Head of caudate nucleus (tissue), 42 donors: ENCODE measurements at regions not wholly inside any gene's neighbourhood (a gene's known extent, or its start where the extent isn't known, plus 50 kb on each side); places are given as distances from the start of the nearest gene placed in this dataset.
"Not testable (repeated sequence)": the region's sequence is repeated elsewhere in the genome, so short reads cannot be mapped to it uniquely, and the experiment has no call there.

Experiments used
- DNase-seq, 42 donors: peaks; one replicate each; pipeline versions ENCODE4 v3.0.0 to v3.0.0-alpha.2; 2020 to 2021; ENCODE audit warnings: mixed read lengths in 7 of 42
- intact Hi-C: fragments of 100-400 bp; cut with DNase I; formaldehyde crosslinking; loops from one replicate; pipeline ENCODE4 v1.15.0; 2022

DNA sequence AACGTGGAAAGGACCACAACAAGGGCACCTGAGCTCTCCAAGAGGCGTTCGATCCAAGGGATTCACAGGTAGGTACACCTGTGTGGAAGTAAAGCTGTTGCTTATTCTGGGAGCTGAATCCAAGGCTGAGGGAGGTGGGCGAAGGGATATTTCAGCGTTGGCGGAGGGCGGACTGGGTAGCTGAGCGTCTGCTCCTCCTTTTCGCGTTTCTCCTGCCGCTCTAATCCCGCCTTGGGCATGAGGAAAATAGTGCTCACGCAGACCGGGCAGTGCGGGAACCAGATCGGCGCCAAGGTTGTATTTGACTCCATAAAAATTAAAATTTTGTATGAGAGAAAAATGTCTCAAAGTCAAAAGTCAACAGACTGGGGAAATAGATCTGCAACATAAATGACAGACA lies 3966.2 kb upstream of the OR11H1 start:
- intact Hi-C loops, DNase-seq: not testable (repeated sequence)

- DNase-seq, intact Hi-C loops: not testable (repeated sequence)
Observed at GRCh38 chr22:11568837-11569563, 3959.0 kb upstream of the OR11H1 start.

DNA sequence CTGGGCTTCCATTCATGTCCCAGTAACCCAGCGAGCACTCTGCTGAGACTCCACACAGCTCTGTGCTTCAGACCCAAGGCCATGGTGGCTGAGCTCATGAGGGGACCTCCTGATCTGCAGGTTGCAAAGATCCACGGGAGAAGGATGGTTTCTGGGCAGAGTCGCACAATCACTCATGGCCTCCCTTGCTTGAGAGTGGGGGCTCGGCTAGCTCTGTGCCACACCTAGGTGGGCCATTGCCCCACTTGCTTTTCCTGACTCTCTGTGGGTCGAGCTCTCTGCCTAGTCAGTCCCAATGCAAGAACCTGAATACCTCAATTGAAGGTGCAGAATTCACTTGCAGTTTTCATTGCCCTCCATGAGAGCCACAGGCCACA lies 3958.4 kb upstream of the OR11H1 start:
- intact Hi-C loops, DNase-seq: not testable (repeated sequence)

DNA sequence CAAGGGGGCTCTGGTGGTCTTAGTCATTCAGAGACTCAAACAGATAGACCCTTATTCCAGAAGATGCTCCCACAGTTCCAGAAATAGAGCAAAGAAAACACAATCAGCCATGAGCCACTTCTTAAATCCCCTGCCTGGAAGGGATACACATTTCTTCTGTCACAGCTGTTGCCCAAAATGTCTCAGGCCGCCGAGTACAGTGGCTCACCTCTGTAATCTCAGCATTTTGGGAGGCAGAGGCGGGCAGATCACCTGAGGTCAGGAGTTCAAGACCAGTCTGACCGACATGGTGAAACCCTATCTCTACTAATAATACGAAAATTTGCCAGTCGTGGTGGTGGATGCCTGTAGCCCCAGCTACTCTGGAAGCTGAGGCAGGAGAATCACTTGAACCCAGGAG lies 3954.8 kb upstream of the OR11H1 start:
- DNase-seq, intact Hi-C loops: not testable (repeated sequence)

- DNase-seq, intact Hi-C loops: not testable (repeated sequence)
Observed at GRCh38 chr22:11574231-11574630, 3953.8 kb upstream of the OR11H1 start.

DNA sequence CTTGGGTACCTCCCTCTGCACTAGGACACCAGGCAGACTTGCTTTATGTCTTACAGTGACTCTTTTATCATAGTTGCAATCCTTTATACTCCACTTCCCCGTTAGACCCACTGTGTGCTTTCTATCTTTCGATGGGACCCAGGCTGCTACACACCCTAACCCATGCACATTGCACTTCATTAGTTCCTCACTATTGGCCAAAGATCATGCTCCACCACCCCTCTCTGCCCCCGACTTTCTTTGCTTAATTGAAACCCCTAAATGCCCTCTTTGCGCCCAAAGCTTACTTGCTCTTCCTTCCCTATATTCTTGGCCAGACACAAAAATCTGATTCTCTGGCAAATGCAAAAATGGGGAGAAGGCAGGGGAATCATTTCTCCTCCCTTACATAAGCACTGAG lies 3953.3 kb upstream of the OR11H1 start:
- DNase-seq, intact Hi-C loops: not testable (repeated sequence)

DNA sequence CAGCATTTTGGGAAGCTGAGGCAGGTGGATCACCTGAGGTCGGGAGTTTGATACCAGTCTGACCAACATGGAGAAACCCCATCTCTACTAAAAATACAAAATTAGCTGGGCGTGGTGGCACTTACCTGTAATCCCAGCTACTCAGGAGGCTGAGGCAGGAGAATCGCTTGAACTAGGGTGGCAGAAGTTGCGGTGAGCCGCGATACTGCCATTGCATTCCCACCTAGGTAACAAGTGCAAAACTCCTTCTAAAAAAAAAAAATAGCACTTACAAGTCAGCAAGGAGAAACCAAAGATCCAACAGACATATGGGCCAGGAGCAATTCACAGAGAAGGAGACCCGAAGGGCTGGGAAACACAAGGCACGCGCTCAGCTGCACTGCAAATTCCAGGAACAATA lies 3951.3 kb upstream of the OR11H1 start:
- DNase-seq, intact Hi-C loops: not testable (repeated sequence)

GRCh38 chr22:11578115-11578514 lies 3949.9 kb upstream of the OR11H1 start:
- intact Hi-C loops, DNase-seq: not testable (repeated sequence)

DNA sequence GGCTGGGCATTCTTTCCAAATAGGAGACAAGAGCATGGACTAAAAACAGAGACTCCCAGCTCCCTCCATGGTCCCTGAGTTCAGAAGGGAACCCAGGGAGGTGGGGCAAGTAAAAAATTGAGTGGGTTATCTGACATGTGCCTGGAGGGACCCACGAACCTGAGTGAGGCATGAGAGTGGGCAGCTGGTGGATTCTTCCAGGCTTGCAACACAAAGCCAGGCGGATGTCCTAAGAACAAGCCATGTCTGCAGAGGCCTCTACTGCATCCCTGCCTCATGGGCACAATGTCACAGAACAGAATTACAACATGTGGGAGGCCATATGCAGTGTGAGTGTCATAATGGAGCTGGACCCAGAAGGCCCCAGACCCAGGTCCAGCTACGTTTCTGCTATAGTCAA lies 3949.4 kb upstream of the OR11H1 start:
- DNase-seq, intact Hi-C loops: not testable (repeated sequence)

DNA sequence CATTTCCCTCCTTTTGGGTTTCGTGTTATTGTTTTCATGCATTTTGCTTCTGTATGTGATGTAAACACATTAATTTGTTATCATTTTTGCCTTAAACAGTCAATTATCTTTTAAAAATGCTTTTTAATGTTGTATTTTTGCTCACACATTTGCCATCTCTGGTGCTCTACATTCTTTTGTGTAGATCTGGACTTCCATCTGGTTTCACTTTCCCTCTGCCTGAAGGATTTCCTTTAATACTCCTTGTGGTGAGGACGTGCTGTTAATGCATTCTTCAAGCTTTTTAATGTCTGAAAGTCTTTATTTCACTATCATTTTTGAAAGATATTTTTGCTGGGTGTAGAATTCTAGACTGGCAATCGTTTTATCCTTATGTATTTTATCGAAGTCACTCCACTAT lies 3945.9 kb upstream of the OR11H1 start:
- DNase-seq, intact Hi-C loops: not testable (repeated sequence)

GRCh38 chr22:11584231-11584630 lies 3943.8 kb upstream of the OR11H1 start:
- DNase-seq = not testable (repeated sequence)

GRCh38 chr22:11594552-11594951 lies 3933.4 kb upstream of the OR11H1 start:
- DNase-seq = not testable (repeated sequence)

More at GRCh38 chr22:11584231-11584630, 3943.8 kb upstream of the OR11H1 start:
- intact Hi-C loops = not testable (repeated sequence)

GRCh38 chr22:11597666-11598358 lies 3930.2 kb upstream of the OR11H1 start:
- intact Hi-C loops, DNase-seq: not testable (repeated sequence)

More at GRCh38 chr22:11594552-11594951, 3933.4 kb upstream of the OR11H1 start:
- intact Hi-C loops = not testable (repeated sequence)

GRCh38 chr22:11598492-11599440 lies 3929.2 kb upstream of the OR11H1 start:
- no peak for DNase-seq

GRCh38 chr22:11599456-11599855 lies 3928.5 kb upstream of the OR11H1 start:
- intact Hi-C loops, DNase-seq: not testable (repeated sequence)

More at GRCh38 chr22:11598492-11599440, 3929.2 kb upstream of the OR11H1 start:
- intact Hi-C loops = no loop called here

DNA sequence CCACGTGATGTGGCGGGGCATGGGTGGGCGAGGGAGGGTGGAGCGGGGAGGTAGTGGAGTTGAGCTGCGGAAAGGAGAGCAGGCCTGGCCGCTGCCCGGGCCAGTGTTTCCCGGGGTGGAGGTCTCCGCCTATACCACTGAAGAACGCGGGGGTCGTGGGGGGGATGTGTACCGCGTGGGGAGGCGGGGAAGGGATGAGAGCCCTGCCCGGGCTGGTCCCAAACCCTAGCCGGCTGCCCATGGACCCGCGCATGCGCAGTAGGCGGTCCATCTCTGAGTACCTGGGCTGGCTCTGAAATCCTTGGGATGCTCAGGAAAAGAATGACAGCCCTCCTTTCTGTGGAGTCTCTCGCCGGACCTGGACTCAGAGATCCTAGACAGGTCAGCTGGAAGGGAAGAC lies 3927.8 kb upstream of the OR11H1 start:
- DNase-seq, intact Hi-C loops: not testable (repeated sequence)

DNA sequence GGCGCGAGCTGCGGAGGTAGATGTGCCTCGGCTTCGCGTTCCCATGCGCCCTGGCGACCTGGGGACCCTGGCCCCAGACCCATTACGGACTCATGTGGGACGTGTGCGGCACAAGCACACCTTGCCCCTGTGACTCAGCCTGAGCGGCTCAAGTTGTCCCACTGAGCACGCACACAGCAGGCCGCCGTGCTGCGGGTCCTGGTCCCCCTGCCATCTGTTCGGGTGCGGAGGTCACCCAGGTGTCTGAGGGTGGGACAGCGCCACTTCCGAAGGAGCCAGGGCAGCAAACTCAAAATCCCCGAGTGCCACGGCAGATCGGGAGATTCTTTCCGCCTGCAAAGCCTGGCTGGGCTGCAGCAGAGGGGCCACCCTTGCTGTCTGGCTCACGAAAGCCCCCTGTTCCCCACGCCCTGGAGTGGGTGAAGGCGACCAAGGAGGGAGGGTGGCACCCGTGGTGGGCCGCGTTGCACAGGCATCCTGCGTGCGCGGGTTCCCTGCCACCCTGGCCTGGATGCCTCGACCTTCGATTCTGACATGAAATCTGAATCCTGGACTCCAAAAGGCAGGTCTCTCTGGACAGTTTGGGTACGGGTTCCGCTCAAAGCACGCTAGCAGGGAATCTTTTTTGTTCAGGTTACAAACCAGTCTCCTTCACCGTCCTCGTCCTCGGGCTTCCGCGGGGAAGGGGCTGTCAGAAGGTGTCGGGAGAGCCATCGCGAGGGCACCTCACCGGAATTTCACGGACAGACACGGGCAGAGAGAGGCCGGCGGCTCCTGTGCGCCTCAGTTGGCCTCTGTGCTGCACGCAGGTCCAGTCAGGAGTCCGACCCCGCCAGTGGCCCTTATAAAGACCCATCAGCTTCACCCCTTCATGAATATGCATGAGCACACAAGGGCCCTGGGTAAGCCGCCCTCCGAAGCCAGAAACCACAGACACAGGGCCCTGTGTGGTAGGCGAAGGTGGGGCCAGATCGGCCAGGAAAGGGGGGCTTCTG lies 3926.8 kb upstream of the OR11H1 start:
- DNase-seq, intact Hi-C loops: not testable (repeated sequence)
